GM20000 (cell line): ENCODE measurements at regions not wholly inside any gene's neighbourhood (a gene's known extent, or its start where the extent isn't known, plus 50 kb on each side); places are given as distances from the start of the nearest gene placed in this dataset.

Experiments used
- DNase-seq: peaks from one replicate; pipeline ENCODE4 v3.0.0; 2012; ENCODE audit warnings: low spot score
- TF ChIP-seq, protein P1 (sequence below): IDR thresholded peaks from 2 replicates; pipeline ENCODE4 v1.5.1; 2012; ENCODE audit warnings: mild to moderate bottlenecking, control low read depth; ENCODE audit errors: extremely low read depth, missing control alignments

DNA sequence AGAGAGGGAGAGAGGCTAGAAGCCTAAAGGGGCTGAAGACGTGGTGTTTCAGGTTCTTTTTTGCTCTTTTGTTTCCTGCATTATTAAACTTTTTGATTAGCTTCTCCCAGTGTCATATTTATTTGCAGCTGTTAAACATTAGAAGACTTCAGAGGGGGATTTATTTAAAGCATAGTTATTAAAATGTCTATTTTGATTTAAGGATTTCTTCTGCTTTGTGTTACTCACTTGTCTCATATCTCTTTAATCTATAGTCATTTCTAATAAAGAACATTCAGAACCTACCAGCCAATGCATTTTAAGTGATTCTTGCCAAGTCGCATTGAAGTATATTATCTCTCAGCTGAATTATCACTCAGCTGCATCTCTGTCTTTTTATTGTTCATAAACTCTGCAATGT lies 152.0 kb upstream of the DYRK2 start:
- DNase-seq = no peak
- TF ChIP-seq, protein P1, sequence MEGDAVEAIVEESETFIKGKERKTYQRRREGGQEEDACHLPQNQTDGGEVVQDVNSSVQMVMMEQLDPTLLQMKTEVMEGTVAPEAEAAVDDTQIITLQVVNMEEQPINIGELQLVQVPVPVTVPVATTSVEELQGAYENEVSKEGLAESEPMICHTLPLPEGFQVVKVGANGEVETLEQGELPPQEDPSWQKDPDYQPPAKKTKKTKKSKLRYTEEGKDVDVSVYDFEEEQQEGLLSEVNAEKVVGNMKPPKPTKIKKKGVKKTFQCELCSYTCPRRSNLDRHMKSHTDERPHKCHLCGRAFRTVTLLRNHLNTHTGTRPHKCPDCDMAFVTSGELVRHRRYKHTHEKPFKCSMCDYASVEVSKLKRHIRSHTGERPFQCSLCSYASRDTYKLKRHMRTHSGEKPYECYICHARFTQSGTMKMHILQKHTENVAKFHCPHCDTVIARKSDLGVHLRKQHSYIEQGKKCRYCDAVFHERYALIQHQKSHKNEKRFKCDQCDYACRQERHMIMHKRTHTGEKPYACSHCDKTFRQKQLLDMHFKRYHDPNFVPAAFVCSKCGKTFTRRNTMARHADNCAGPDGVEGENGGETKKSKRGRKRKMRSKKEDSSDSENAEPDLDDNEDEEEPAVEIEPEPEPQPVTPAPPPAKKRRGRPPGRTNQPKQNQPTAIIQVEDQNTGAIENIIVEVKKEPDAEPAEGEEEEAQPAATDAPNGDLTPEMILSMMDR = no peak

GRCh38 chr12:67498991-67499390 lies 149.6 kb upstream of the DYRK2 start:
- DNase-seq = no peak
- TF ChIP-seq, protein P1 = no peak

- no peak for DNase-seq
- TF ChIP-seq, protein P1 = no peak
Observed at GRCh38 chr12:67501362-67501761, 147.2 kb upstream of the DYRK2 start.

- TF ChIP-seq, protein P1 = no peak
- DNase-seq = no peak
Observed at GRCh38 chr12:67504026-67504425, 144.5 kb upstream of the DYRK2 start.

- TF ChIP-seq, protein P1 = no peak
- no peak for DNase-seq
Observed at GRCh38 chr12:67506739-67507138, 141.8 kb upstream of the DYRK2 start.

DNA sequence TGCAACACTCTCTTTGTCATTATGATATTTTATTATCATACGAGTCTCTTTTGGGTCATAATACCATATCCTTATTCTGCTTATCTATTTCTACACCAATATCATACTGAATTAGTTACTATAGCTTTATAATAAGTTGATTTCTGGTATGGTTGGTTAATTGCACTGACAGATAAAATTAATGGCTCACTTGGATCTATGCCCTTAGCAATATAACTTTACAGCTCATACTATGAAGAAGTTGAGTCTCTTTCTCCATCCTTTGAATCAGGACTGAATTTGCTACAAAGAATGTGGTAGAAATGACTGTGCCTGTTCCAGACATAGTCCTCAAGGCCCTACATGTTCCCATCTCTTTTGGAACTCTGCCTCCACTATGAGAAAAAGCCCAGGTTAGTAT lies 139.7 kb upstream of the DYRK2 start:
- DNase-seq = no peak

GRCh38 chr12:67509666-67510386 lies 138.7 kb upstream of the DYRK2 start:
- TF ChIP-seq, protein P1 = no peak
- DNase-seq = no peak

More for the DNA sequence above, 139.7 kb upstream of the DYRK2 start:
- TF ChIP-seq, protein P1 = no peak
